Stimulated activated CD4-positive, alpha-beta T cell treated with anti-CD3 and anti-CD28 coated beads, Interleukin-12 subunit alpha, Interleukin-12 subunit beta, amount 100 ng/mL, for 24 hours (primary cell): ENCODE measurements at regions not wholly inside any gene's neighbourhood (a gene's known extent, or its start where the extent isn't known, plus 50 kb on each side); places are given as distances from the start of the nearest gene placed in this dataset.

ENCODE experiments used
- DNase-seq, 2 experiments: peaks; one replicate each; pipeline ENCODE4 v3.0.0-alpha.2; 2020; ENCODE audit warnings: low read depth in 2 of 2

- no peak for DNase-seq
Measured at GRCh38 chr9:107650995-107651394, 161.4 kb upstream of the KLF4 start.

GRCh38 chr9:107650321-107650720 is 160.8 kb upstream of the KLF4 start:
- DNase-seq, result no peak

DNA sequence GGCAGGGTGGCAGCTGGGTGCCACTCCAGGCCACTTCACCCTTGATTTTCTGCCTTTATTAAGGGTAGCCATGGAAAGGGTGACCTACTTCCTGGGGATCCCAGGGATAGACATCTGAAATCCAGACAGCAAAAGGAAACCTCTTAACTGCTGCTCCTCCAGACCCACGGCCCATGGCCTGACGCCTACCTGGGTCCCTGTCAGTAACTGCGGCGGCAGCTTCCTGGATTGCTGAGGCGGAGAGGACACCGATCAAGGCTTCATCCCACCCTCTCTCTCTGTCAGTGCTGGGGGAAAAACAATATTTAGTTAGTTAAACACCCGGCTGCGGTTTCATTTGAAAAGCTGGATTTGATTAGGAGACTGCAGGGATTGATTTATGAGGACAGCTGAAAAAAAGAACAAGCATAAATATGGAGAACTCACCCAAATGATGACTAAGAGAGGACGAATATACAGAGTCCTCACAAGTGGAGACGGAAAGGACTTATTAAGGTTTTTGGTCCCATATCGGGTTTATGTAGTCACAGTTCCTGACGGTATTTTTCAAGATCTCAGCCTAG is 158.7 kb upstream of the KLF4 start:
- no peak for DNase-seq

- DNase-seq, result no peak
Measured at GRCh38 chr9:107647611-107648010, 158.0 kb upstream of the KLF4 start.

- no peak for DNase-seq
Measured at GRCh38 chr9:107647141-107647540, 157.6 kb upstream of the KLF4 start.

GRCh38 chr9:107645464-107645833 is 155.9 kb upstream of the KLF4 start:
- DNase-seq, result no peak

DNA sequence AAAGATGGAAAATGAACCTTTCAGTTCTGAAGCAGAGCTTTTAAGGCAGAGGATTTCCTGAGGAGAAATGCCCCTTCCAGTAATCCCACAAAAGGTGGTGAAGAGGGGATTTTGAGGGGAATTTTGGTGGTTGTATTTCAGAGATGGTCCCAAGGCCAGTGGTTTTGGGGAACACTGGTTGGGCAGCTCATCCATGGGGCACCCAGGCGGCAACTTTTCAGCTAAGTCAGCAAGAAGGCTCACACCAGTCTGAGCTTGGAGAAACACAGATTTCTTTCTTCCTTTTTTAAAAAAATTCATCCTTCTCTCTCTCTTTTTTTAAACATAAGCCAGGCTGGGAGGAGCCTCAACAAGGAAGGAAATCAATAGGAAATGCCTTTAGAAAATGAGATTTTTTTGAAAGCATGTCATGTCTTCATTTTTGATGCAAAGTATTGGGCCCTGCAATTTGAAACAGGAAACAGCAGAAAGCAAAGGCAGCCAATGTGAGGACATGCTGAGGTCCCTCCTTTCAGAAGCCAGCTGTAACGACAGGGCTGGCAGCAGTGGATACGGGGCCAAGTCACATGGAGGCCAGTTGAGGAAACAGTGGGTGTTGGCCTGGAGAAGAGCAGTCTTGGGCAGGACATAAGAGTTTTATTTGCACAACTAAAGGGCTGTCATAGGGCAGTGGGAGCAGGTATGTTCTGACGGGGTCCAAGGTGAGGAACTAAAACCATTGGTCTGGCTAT is 155.3 kb upstream of the KLF4 start:
- no peak for DNase-seq

GRCh38 chr9:107639426-107639825 is 149.9 kb upstream of the KLF4 start:
- no peak for DNase-seq

- no peak for DNase-seq
Measured at GRCh38 chr9:107638521-107639310, 149.1 kb upstream of the KLF4 start.

GRCh38 chr9:107637421-107638420 is 148.2 kb upstream of the KLF4 start:
- DNase-seq, result no peak

DNA sequence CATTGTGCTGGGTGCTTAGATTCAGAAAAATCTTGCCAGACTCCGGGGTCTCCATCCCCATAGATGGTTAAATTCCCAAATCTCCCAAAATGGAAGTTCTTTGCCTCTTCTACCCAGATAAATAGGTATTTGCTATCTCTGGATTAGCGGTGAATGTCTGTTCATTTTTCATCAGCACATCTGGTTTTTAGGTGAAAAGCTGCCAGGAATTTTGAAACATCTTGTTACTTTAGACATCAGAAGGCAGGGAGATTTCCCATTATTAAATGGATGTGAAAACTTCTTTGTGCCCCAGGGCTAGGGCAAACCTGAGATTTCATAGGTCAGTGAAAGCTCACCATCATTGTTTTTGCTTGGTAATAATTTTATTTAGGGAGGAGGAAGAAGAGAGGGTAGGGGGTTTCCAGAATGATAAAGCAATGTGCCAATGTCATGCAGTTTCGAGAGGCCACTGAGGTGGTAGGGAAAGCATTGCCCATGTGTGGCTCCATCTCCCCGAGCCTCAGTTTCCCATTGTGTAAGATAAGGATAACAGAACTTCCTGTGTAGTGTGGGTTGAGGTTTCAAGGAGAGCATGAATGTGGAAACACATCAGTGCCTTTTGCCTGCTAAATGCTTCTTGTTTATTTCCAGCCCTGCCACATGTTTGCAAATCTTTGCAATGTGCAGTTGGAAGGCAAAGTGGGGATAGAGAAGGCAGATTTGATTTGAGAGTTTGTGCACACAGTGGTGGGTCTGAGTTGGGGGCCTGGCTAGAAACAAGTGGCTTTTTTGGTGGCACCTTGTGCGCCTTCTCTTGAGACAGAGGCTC is 147.2 kb upstream of the KLF4 start:
- no peak for DNase-seq

GRCh38 chr9:107635803-107636174 is 146.2 kb upstream of the KLF4 start:
- no peak for DNase-seq

DNA sequence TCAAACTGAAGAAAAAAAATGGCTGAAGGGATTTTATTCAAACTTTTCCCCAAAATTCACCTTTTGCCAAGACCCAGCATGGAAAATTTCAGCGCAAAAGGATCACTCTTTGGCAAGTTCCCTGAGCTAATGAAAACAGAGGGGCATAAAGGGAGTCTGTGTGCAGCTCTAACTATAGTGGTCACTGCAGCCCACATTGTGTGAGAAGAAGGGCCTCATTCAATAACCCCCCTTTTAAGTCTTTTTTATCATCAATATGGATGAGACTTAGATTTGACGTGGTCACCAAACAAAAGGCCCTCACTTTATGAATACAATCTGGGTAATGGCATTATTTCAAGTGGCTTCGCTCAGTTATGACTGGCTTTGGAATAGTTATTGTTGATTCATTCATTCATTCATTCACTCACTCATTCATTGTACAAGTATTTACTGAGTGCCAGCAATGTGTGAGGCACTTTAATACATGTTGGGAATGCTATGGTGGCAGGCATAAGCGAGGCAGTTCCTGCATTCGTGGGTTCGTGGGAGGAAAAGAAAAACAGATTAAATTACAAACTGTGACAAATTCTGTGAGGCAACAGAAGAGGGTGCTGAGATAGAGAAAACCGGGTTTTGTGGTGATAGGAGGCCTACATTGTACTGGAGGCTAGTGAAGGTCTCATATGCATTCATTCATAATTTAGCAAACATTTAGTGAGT is 145.7 kb upstream of the KLF4 start:
- no peak for DNase-seq

DNA sequence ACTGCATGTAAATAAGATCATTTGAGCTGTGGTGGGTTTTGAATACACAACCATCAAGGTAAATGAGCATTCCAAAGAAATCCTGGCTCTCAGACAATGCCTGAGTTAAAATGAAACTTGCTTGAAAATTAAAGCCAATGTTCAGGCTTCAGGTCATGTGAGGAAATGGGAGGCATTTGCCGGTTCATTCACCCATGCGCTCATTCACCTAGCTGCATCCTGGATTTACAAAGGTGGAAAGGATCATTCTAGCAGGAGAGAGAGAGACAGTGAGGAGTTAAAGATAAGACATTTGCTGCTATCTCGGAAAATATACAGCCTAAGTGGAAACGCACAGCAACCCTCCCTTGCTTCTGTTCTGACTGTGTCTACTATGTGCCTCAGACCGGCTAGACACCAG is 143.8 kb upstream of the KLF4 start:
- DNase-seq, result no peak

- no peak for DNase-seq
Measured at GRCh38 chr9:107632661-107633060, 143.1 kb upstream of the KLF4 start.

GRCh38 chr9:107632216-107632615 is 142.6 kb upstream of the KLF4 start:
- DNase-seq, result no peak

DNA sequence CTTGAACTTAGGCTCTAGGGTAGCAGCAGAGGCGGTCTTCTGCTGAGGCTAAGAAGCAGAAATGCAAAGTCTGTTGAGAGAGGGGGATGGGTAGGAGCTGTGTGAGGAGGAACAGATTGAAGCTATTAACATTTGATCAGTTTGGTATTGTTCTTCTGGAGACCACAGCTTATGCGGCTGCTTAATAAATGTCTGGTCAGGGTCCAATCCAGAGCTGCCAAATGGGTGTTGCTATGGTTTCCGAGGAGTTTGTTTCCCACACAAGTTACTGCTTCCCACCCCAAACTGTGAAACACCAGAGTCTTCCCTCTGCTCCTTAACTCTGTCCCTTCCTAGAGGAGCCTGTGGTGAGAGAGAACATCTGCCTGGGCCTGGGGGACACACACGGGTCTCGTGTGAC is 142.2 kb upstream of the KLF4 start:
- no peak for DNase-seq

- no peak for DNase-seq
Measured at GRCh38 chr9:107630156-107630555, 140.6 kb upstream of the KLF4 start.

GRCh38 chr9:107628444-107628843 is 138.9 kb upstream of the KLF4 start:
- no peak for DNase-seq

DNA sequence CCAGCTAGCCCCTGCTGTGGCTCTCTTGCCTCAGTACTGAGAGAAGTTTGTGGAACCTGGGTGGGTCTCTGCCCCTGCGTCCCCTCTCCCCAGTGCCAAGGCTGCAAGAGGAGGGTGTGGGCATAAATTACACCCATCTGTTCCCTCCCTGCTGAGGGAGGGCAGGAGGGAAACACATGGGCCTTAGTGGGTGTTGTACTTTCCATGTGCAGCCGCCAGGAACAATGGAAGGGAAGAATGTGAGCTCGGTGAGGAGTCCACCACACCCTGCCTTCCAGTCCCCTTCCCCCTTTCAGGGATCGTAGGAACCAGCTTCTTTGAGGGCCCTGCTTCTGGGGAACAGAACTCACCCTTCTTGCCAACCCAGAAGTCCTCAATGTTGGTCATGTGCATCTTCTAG is 138.2 kb upstream of the KLF4 start:
- DNase-seq, result no peak
